Retinal pigment epithelial cell (primary cell): ENCODE measurements at regions not wholly inside any gene's neighbourhood (a gene's known extent, or its start where the extent isn't known, plus 50 kb on each side); places are given as distances from the start of the nearest gene placed in this dataset.

Source experiments
- DNase-seq: peaks from one replicate; pipeline ENCODE4 v3.0.0-alpha.2; 2010; ENCODE audit warnings: low read depth
- H3K4me3 ChIP-seq: 2 replicates; pipeline ENCODE4 v1.5.1; 2011; ENCODE audit warnings: mild to moderate bottlenecking, low read length, control low read depth, moderate library complexity
- CTCF ChIP-seq: conservative IDR thresholded peaks from 2 replicates; pipeline ENCODE4 v1.5.1; 2011; ENCODE audit warnings: low read depth, low read length, control low read depth, inconsistent platforms

GRCh38 chr4:185892165-185892564 lies 80.2 kb upstream of the SORBS2 start:
- DNase-seq, result no peak
- H3K4me3 ChIP-seq, result no peak overlapping the region
- TF ChIP-seq CTCF, result no peak

- no peak for DNase-seq
- no peak for TF ChIP-seq CTCF
- no peak overlapping the region for H3K4me3 ChIP-seq
These were observed 81.5 kb upstream of the SORBS2 start for GRCh38 chr4:185893500-185893899.

- no peak overlapping the region for H3K4me3 ChIP-seq
- TF ChIP-seq CTCF, result no peak
- no peak for DNase-seq
These were observed 82.5 kb upstream of the SORBS2 start for GRCh38 chr4:185894481-185894880.

GRCh38 chr4:185895351-185895750 lies 83.4 kb upstream of the SORBS2 start:
- no peak overlapping the region for H3K4me3 ChIP-seq
- DNase-seq, result no peak
- no peak for TF ChIP-seq CTCF

- H3K4me3 ChIP-seq, result no peak overlapping the region
- TF ChIP-seq CTCF, result no peak
- no peak for DNase-seq
These were observed 83.9 kb upstream of the SORBS2 start for GRCh38 chr4:185895866-185896265.

- H3K4me3 ChIP-seq, result no peak overlapping the region
- no peak for DNase-seq
- TF ChIP-seq CTCF, result no peak
These were observed 85.0 kb upstream of the SORBS2 start for GRCh38 chr4:185896817-185897488.

- no peak for DNase-seq
- H3K4me3 ChIP-seq, result no peak overlapping the region
- TF ChIP-seq CTCF, result no peak
These were observed 86.4 kb upstream of the SORBS2 start for GRCh38 chr4:185898413-185898812.
